Mucosa of descending colon (tissue), 3 donors: ENCODE measurements at regions not wholly inside any gene's neighbourhood (a gene's known extent, or its start where the extent isn't known, plus 50 kb on each side); places are given as distances from the start of the nearest gene placed in this dataset.

Experiments used
- ATAC-seq: fragments of 200-7000 bp; cut with Tn5 transposase; one replicate; pipeline ENCODE4 v1.9.1; 2020; ENCODE audit warnings: mild to moderate bottlenecking, moderate library complexity
- DNase-seq, 3 donors: peaks; one replicate each; pipeline ENCODE4 v3.0.0-alpha.2; 2020
- H3K36me3 ChIP-seq: fragments of 200-600 bp; one replicate; pipeline ENCODE4 v1.8.0; 2021; ENCODE audit warnings: low read depth, mild to moderate bottlenecking
- H3K4me1 ChIP-seq: fragments of 200-600 bp; one replicate; pipeline ENCODE4 v1.8.0; 2021; ENCODE audit warnings: low read depth, mild to moderate bottlenecking
- H3K4me3 ChIP-seq: fragments of 200-600 bp; one replicate; pipeline ENCODE4 v1.8.0; 2021; ENCODE audit warnings: mild to moderate bottlenecking
- H3K9me3 ChIP-seq: fragments of 200-600 bp; one replicate; pipeline ENCODE4 v1.8.0; 2021; ENCODE audit warnings: mild to moderate bottlenecking
- CTCF ChIP-seq: fragments of 200-600 bp; IDR thresholded peaks from one replicate; pipeline ENCODE4 v1.8.0; 2022; ENCODE audit warnings: antibody characterized with exemption, mild to moderate bottlenecking
- intact Hi-C, 2 donors: fragments of 100-400 bp; cut with DNase I in 1 of 2; cut with micrococcal nuclease in 1 of 2; formaldehyde crosslinking; loops; one replicate each; pipeline versions ENCODE4 v1.11.0 to v1.11.1; 2022; cut with DNase I, micrococcal nuclease
- donor health status: DM: no; HTN: no; CAD: no; lungs with moderate emphysema.
- donor health status: DM: no; HTN: no; CAD: no.
- donor health status: DM: no; HTN: yes; CAD: no.

GRCh38 chr11:128082574-128082973 lies 504.8 kb downstream of the ETS1 start:
- no peak for TF ChIP-seq CTCF
- Histone ChIP-seq H3K4me1 (no peaks in the 10 kb centered on the region), H3K9me3 (no peaks in the 10 kb centered on the region), H3K4me3 (no peak overlapping the region), H3K36me3 (no peaks in the 10 kb centered on the region)
- intact Hi-C loops, result no loop called here
- no peak for DNase-seq
- no peak for ATAC-seq

GRCh38 chr11:128069665-128070064 lies 517.7 kb downstream of the ETS1 start:
- DNase-seq (no peak), ATAC-seq (no peak)
- Histone ChIP-seq H3K36me3 (no peaks in the 10 kb centered on the region), H3K4me3 (no peak overlapping the region), H3K4me1 (no peaks in the 10 kb centered on the region), H3K9me3 (no peaks in the 10 kb centered on the region)
- intact Hi-C loops, result no loop called here
- no peak for TF ChIP-seq CTCF

GRCh38 chr11:128067780-128068179 lies 519.6 kb downstream of the ETS1 start:
- DNase-seq, result no peak
- ATAC-seq, result no peak
- TF ChIP-seq CTCF, result no peak
- no peaks in the 10 kb centered on the region for H3K36me3 ChIP-seq
- intact Hi-C loops, result no loop called here
- H3K9me3 ChIP-seq, result no peaks in the 10 kb centered on the region
- H3K4me3 ChIP-seq, result no peak overlapping the region
- no peaks in the 10 kb centered on the region for H3K4me1 ChIP-seq

- no peak for ATAC-seq
- TF ChIP-seq CTCF, result no peak
- no peaks in the 10 kb centered on the region for H3K4me1 ChIP-seq
- intact Hi-C loops, result no loop called here
- no peaks in the 10 kb centered on the region for H3K9me3 ChIP-seq
- DNase-seq, result no peak
- no peak overlapping the region for H3K4me3 ChIP-seq
- no peaks in the 10 kb centered on the region for H3K36me3 ChIP-seq
These were observed 521.0 kb downstream of the ETS1 start for GRCh38 chr11:128066399-128066798.

GRCh38 chr11:128061281-128061871 lies 526.0 kb downstream of the ETS1 start:
- H3K36me3 ChIP-seq, result no peaks in the 10 kb centered on the region
- DNase-seq, result no peak
- intact Hi-C loops, result no loop called here
- H3K9me3 ChIP-seq, result no peaks in the 10 kb centered on the region
- no peak for ATAC-seq
- no peaks in the 10 kb centered on the region for H3K4me1 ChIP-seq
- no peak for TF ChIP-seq CTCF
- no peak overlapping the region for H3K4me3 ChIP-seq
